ENCODE measurements at regions not wholly inside any gene's neighbourhood (a gene's known extent, or its start where the extent isn't known, plus 50 kb on each side); places are given as distances from the start of the nearest gene placed in this dataset.

DNA sequence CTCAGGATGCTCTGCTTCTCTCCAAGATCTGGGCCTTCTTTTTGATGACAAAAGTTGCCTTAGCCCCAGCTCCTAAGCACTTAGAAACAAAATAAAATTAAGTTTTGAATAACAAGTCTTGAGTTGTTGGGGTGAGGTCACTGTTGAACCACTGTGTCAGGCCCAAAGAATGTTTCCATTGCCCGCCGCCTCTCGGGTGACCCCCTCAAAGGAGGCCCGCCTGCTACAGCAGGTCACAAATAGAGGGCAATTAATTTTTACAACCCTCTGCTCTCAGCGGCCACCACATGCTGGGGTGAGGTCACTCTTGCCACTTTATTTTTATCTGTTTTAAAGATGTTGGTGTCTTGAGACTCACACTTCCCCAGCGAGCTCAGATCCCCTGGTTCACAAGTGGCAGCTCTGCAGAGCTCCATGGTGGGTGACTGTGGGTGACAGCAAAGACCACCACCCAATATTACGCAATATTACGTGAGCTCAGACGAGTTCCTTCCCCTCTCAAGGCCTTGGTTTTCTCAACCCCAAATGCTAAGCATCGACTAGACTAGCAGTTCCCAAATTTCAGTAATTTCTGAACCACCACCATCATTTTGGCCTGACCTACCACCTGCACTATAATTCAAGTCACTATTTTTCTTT lies 247.7 kb upstream of the PMEPA1 start:
- no peak for TF ChIP-seq POLR2AphosphoS5 (IDR thresholded peaks at IDR 0.05)
- TF ChIP-seq, protein P1, sequence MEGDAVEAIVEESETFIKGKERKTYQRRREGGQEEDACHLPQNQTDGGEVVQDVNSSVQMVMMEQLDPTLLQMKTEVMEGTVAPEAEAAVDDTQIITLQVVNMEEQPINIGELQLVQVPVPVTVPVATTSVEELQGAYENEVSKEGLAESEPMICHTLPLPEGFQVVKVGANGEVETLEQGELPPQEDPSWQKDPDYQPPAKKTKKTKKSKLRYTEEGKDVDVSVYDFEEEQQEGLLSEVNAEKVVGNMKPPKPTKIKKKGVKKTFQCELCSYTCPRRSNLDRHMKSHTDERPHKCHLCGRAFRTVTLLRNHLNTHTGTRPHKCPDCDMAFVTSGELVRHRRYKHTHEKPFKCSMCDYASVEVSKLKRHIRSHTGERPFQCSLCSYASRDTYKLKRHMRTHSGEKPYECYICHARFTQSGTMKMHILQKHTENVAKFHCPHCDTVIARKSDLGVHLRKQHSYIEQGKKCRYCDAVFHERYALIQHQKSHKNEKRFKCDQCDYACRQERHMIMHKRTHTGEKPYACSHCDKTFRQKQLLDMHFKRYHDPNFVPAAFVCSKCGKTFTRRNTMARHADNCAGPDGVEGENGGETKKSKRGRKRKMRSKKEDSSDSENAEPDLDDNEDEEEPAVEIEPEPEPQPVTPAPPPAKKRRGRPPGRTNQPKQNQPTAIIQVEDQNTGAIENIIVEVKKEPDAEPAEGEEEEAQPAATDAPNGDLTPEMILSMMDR (IDR thresholded peaks at IDR 0.05 in 8 of 11, conservative IDR thresholded peaks at IDR 0.05 in 3 of 11), result no peak
